ENCODE measurements at regions not wholly inside any gene's neighbourhood (a gene's known extent, or its start where the extent isn't known, plus 50 kb on each side); places are given as distances from the start of the nearest gene placed in this dataset.
"Not testable (repeated sequence)": the region's sequence is repeated elsewhere in the genome, so short reads cannot be mapped to it uniquely, and the experiment has no call there.

- not testable (repeated sequence) for H3K4me1 ChIP-seq (ENCODE audit: control insufficient read depth, extremely low read depth, insufficient read depth, low read length); H3K27ac ChIP-seq (ENCODE audit: insufficient read depth, low read length); H4K20me1 ChIP-seq (ENCODE audit: control insufficient read depth, extremely low read depth, insufficient read depth, low read length); H3K9ac ChIP-seq (ENCODE audit: insufficient read depth, low read length); H3K27me3 ChIP-seq (ENCODE audit: control insufficient read depth, insufficient read depth, low read length); H3K36me3 ChIP-seq (ENCODE audit: control insufficient read depth, insufficient read depth, low read length); H2AFZ ChIP-seq (ENCODE audit: low read length); H3K9me3 ChIP-seq (ENCODE audit: control insufficient read depth, insufficient read depth, low read depth, low read length); H3K4me2 ChIP-seq (ENCODE audit: extremely low read depth, insufficient read depth, low read length); H3K4me3 ChIP-seq (replicated peaks in 1 of 4; ENCODE audit: control extremely low read depth in 1 of 4, insufficient read depth in 1 of 4, low read depth in 3 of 4, low read length in 4 of 4); DNase-seq (ENCODE audit: low read depth in 2 of 2); H3K79me2 ChIP-seq (ENCODE audit: control insufficient read depth, insufficient read depth, low read length)
These were observed 1674.0 kb downstream of the SPATA31A7 start for GRCh38 chr9:62863867-62864266.

- H3K27ac ChIP-seq (ENCODE audit: insufficient read depth, low read length); H4K20me1 ChIP-seq (ENCODE audit: control insufficient read depth, extremely low read depth, insufficient read depth, low read length); H3K79me2 ChIP-seq (ENCODE audit: control insufficient read depth, insufficient read depth, low read length); H3K9me3 ChIP-seq (ENCODE audit: control insufficient read depth, insufficient read depth, low read depth, low read length); H3K36me3 ChIP-seq (ENCODE audit: control insufficient read depth, insufficient read depth, low read length); H3K4me1 ChIP-seq (ENCODE audit: control insufficient read depth, extremely low read depth, insufficient read depth, low read length); H3K27me3 ChIP-seq (ENCODE audit: control insufficient read depth, insufficient read depth, low read length); H3K4me2 ChIP-seq (ENCODE audit: extremely low read depth, insufficient read depth, low read length); H3K9ac ChIP-seq (ENCODE audit: insufficient read depth, low read length): not testable (repeated sequence)
- H2AFZ ChIP-seq (ENCODE audit: low read length), result peak overlapping the region; percentile 26
- peak overlapping the region in 2 of 4 experiments; percentile 42 to 48 for H3K4me3 ChIP-seq (replicated peaks in 1 of 4; ENCODE audit: control extremely low read depth in 1 of 4, insufficient read depth in 1 of 4, low read depth in 3 of 4, low read length in 4 of 4)
- DNase-seq (ENCODE audit: low read depth in 2 of 2), result peak; percentile 26 to 34
These were observed 1674.9 kb downstream of the SPATA31A7 start for GRCh38 chr9:62864481-62865469.

- not testable (repeated sequence) for H3K4me3 ChIP-seq (replicated peaks in 1 of 4; ENCODE audit: control extremely low read depth in 1 of 4, insufficient read depth in 1 of 4, low read depth in 3 of 4, low read length in 4 of 4); H3K9ac ChIP-seq (ENCODE audit: insufficient read depth, low read length); H3K79me2 ChIP-seq (ENCODE audit: control insufficient read depth, insufficient read depth, low read length); H3K27ac ChIP-seq (ENCODE audit: insufficient read depth, low read length); H3K9me3 ChIP-seq (ENCODE audit: control insufficient read depth, insufficient read depth, low read depth, low read length); H3K4me1 ChIP-seq (ENCODE audit: control insufficient read depth, extremely low read depth, insufficient read depth, low read length); H3K4me2 ChIP-seq (ENCODE audit: extremely low read depth, insufficient read depth, low read length); H3K36me3 ChIP-seq (ENCODE audit: control insufficient read depth, insufficient read depth, low read length); DNase-seq (ENCODE audit: low read depth in 2 of 2); H3K27me3 ChIP-seq (ENCODE audit: control insufficient read depth, insufficient read depth, low read length); H4K20me1 ChIP-seq (ENCODE audit: control insufficient read depth, extremely low read depth, insufficient read depth, low read length); H2AFZ ChIP-seq (ENCODE audit: low read length)
These were observed 1679.2 kb downstream of the SPATA31A7 start for GRCh38 chr9:62869061-62869460.

- H2AFZ ChIP-seq (ENCODE audit: low read length); H3K27ac ChIP-seq (ENCODE audit: insufficient read depth, low read length); H3K79me2 ChIP-seq (ENCODE audit: control insufficient read depth, insufficient read depth, low read length); H4K20me1 ChIP-seq (ENCODE audit: control insufficient read depth, extremely low read depth, insufficient read depth, low read length); H3K9me3 ChIP-seq (ENCODE audit: control insufficient read depth, insufficient read depth, low read depth, low read length); H3K36me3 ChIP-seq (ENCODE audit: control insufficient read depth, insufficient read depth, low read length); DNase-seq (ENCODE audit: low read depth in 2 of 2); H3K9ac ChIP-seq (ENCODE audit: insufficient read depth, low read length); H3K27me3 ChIP-seq (ENCODE audit: control insufficient read depth, insufficient read depth, low read length); H3K4me1 ChIP-seq (ENCODE audit: control insufficient read depth, extremely low read depth, insufficient read depth, low read length); H3K4me2 ChIP-seq (ENCODE audit: extremely low read depth, insufficient read depth, low read length); H3K4me3 ChIP-seq (replicated peaks in 1 of 4; ENCODE audit: control extremely low read depth in 1 of 4, insufficient read depth in 1 of 4, low read depth in 3 of 4, low read length in 4 of 4): not testable (repeated sequence)
These were observed 1681.9 kb downstream of the SPATA31A7 start for GRCh38 chr9:62871765-62872164.

GRCh38 chr9:62874213-62874612 lies 1684.4 kb downstream of the SPATA31A7 start:
- not testable (repeated sequence) for H2AFZ ChIP-seq (ENCODE audit: low read length); H3K4me2 ChIP-seq (ENCODE audit: extremely low read depth, insufficient read depth, low read length); H3K4me1 ChIP-seq (ENCODE audit: control insufficient read depth, extremely low read depth, insufficient read depth, low read length); H3K27ac ChIP-seq (ENCODE audit: insufficient read depth, low read length); DNase-seq (ENCODE audit: low read depth in 2 of 2); H3K9ac ChIP-seq (ENCODE audit: insufficient read depth, low read length); H3K27me3 ChIP-seq (ENCODE audit: control insufficient read depth, insufficient read depth, low read length); H4K20me1 ChIP-seq (ENCODE audit: control insufficient read depth, extremely low read depth, insufficient read depth, low read length); H3K9me3 ChIP-seq (ENCODE audit: control insufficient read depth, insufficient read depth, low read depth, low read length); H3K36me3 ChIP-seq (ENCODE audit: control insufficient read depth, insufficient read depth, low read length); H3K4me3 ChIP-seq (replicated peaks in 1 of 4; ENCODE audit: control extremely low read depth in 1 of 4, insufficient read depth in 1 of 4, low read depth in 3 of 4, low read length in 4 of 4); H3K79me2 ChIP-seq (ENCODE audit: control insufficient read depth, insufficient read depth, low read length)

- not testable (repeated sequence) for H3K36me3 ChIP-seq (ENCODE audit: control insufficient read depth, insufficient read depth, low read length); DNase-seq (ENCODE audit: low read depth in 2 of 2); H4K20me1 ChIP-seq (ENCODE audit: control insufficient read depth, extremely low read depth, insufficient read depth, low read length); H3K4me1 ChIP-seq (ENCODE audit: control insufficient read depth, extremely low read depth, insufficient read depth, low read length); H3K27me3 ChIP-seq (ENCODE audit: control insufficient read depth, insufficient read depth, low read length); H2AFZ ChIP-seq (ENCODE audit: low read length); H3K4me2 ChIP-seq (ENCODE audit: extremely low read depth, insufficient read depth, low read length); H3K9ac ChIP-seq (ENCODE audit: insufficient read depth, low read length); H3K27ac ChIP-seq (ENCODE audit: insufficient read depth, low read length); H3K79me2 ChIP-seq (ENCODE audit: control insufficient read depth, insufficient read depth, low read length); H3K9me3 ChIP-seq (ENCODE audit: control insufficient read depth, insufficient read depth, low read depth, low read length); H3K4me3 ChIP-seq (replicated peaks in 1 of 4; ENCODE audit: control extremely low read depth in 1 of 4, insufficient read depth in 1 of 4, low read depth in 3 of 4, low read length in 4 of 4)
These were observed 1685.1 kb downstream of the SPATA31A7 start for GRCh38 chr9:62874745-62875599.

Measured in fibroblast of lung (primary cell).